Endothelial cell of umbilical vein (primary cell): ENCODE measurements at regions not wholly inside any gene's neighbourhood (a gene's known extent, or its start where the extent isn't known, plus 50 kb on each side); places are given as distances from the start of the nearest gene placed in this dataset.

Experiments used
- BruUV-seq: library from RNA; stranded (reverse); fragments of 400-500 nt; replicated peaks from 2 replicates; lab custom pipeline; 2021; lab: Mats Ljungman, UMichigan
- CTCF ChIA-PET: fragments of 300-600, 350-600 bp; sonication (Branson Sonifier 250); formaldehyde crosslinking; loops from one replicate; lab custom pipeline; 2021; ENCODE audit warnings: antibody characterized with exemption, inconsistent platforms; lab: Charles Lee
- POLR2A ChIA-PET: fragments of 300-600, 350-600 bp; sonication (Branson Sonifier 250); formaldehyde crosslinking; loops from one replicate; lab custom pipeline; 2021; ENCODE audit warnings: antibody characterized with exemption, inconsistent platforms; lab: Charles Lee
- DNase-seq: peaks from one replicate; pipeline ENCODE4 v3.0.0-alpha.2; 2011; ENCODE audit warnings: low read depth, low spot score
- FAIRE-seq: peaks from 2 replicates; lab custom pipeline; 2011; peaks lifted over from hg19 to GRCh38; lab: Jason Lieb, UNC
- H2AFZ ChIP-seq: 2 replicates; pipeline ENCODE4 v1.6.0; 2012; ENCODE audit warnings: low read depth, low read length, control low read depth, inconsistent platforms
- H3K27ac ChIP-seq: 2 replicates; pipeline ENCODE4 v1.5.1; 2011; ENCODE audit warnings: low read depth, mild to moderate bottlenecking, control low read depth, low read length, moderate library complexity; ENCODE audit not compliant: insufficient read depth
- H3K27me3 ChIP-seq, 2 experiments: 2 replicates each; pipeline versions ENCODE4 v1.6.0 to v1.6.1; 2011; ENCODE audit warnings: low read length in 2 of 2, mixed read lengths in 1 of 2; ENCODE audit not compliant: control insufficient read depth in 2 of 2, insufficient read depth in 2 of 2
- H3K36me3 ChIP-seq, 2 experiments: 2 replicates in 1 of 2; 3 replicates in 1 of 2; pipeline ENCODE4 v1.5.1; 2011; ENCODE audit warnings: low read length in 2 of 2, mild to moderate bottlenecking in 1 of 2, moderate library complexity in 1 of 2; ENCODE audit not compliant: control insufficient read depth in 2 of 2, insufficient read depth in 2 of 2; ENCODE audit errors: extremely low read depth in 1 of 2
- H3K4me1 ChIP-seq: 3 replicates; pipeline ENCODE4 v1.5.1; 2011; ENCODE audit warnings: mild to moderate bottlenecking, low read length; ENCODE audit not compliant: control insufficient read depth, insufficient read depth; ENCODE audit errors: extremely low read depth
- H3K4me2 ChIP-seq: 2 replicates; pipeline ENCODE4 v1.6.1; 2011; ENCODE audit warnings: low read length, control low read depth, mixed read lengths; ENCODE audit not compliant: insufficient read depth
- H3K4me3 ChIP-seq, 3 experiments: fragments of 200-600 bp in 1 of 3; sonication (generic), shearing (Covaris generic) in 1 of 3; replicated peaks in 1 of 3; 2 replicates each; pipeline ENCODE4 v1.5.1; 2011 to 2016; ENCODE audit warnings: control low read depth in 3 of 3, low read length in 3 of 3, mild to moderate bottlenecking in 2 of 3, inconsistent platforms in 1 of 3, low read depth in 1 of 3, moderate library complexity in 1 of 3; ENCODE audit not compliant: insufficient read depth in 1 of 3
- H3K79me2 ChIP-seq: 2 replicates; pipeline ENCODE4 v1.6.0; 2012; ENCODE audit warnings: low read length, inconsistent platforms; ENCODE audit not compliant: control insufficient read depth, insufficient read depth
- H3K9ac ChIP-seq: replicated peaks from 2 replicates; pipeline ENCODE3; 2011; ENCODE audit warnings: low read length, control low read depth; ENCODE audit not compliant: insufficient read depth; ENCODE audit errors: extremely low read depth
- H3K9me1 ChIP-seq: replicated peaks from 3 replicates; pipeline ENCODE4 v1.6.0; 2011; ENCODE audit warnings: mild to moderate bottlenecking, low read length; ENCODE audit not compliant: control insufficient read depth, insufficient read depth; ENCODE audit errors: extremely low read depth
- H3K9me3 ChIP-seq: replicated peaks from 2 replicates; pipeline ENCODE4 v1.5.1; 2012; ENCODE audit warnings: low read length, inconsistent platforms; ENCODE audit not compliant: control insufficient read depth, insufficient read depth
- H4K20me1 ChIP-seq: replicated peaks from 2 replicates; pipeline ENCODE3; 2011; ENCODE audit warnings: mild to moderate bottlenecking, low read length; ENCODE audit not compliant: control insufficient read depth, insufficient read depth; ENCODE audit errors: extremely low read depth
- EZH2 ChIP-seq: IDR thresholded peaks from 2 replicates; pipeline ENCODE4 v1.6.1; 2012; ENCODE audit warnings: borderline replicate concordance, low read depth, mild to moderate bottlenecking, moderate library complexity, low read length, inconsistent platforms; ENCODE audit not compliant: severe bottlenecking
- FOS ChIP-seq: IDR thresholded peaks from 2 replicates; pipeline ENCODE4 v1.6.1; 2011; ENCODE audit warnings: mild to moderate bottlenecking, low read length, moderate library complexity, borderline replicate concordance; ENCODE audit not compliant: insufficient read depth
- GATA2 ChIP-seq: IDR thresholded peaks from 2 replicates; pipeline ENCODE4 v1.7.0; 2011; ENCODE audit warnings: low read depth, mild to moderate bottlenecking, moderate library complexity, mixed read lengths, low read length; ENCODE audit not compliant: insufficient read length, insufficient read depth
- JUN ChIP-seq: IDR thresholded peaks from 2 replicates; pipeline ENCODE4 v1.6.1; 2011; ENCODE audit warnings: borderline replicate concordance, low read depth; ENCODE audit not compliant: insufficient read length, insufficient read depth
- MAX ChIP-seq: IDR thresholded peaks from 2 replicates; pipeline ENCODE4 v1.6.1; 2011; ENCODE audit not compliant: insufficient read depth, insufficient read length
- MYC ChIP-seq: IDR thresholded peaks from one replicate; pipeline ENCODE4 v1.6.1; 2011; ENCODE audit warnings: mild to moderate bottlenecking, low read depth, low read length
- POLR2A ChIP-seq: IDR thresholded peaks from 2 replicates; pipeline ENCODE4 v1.6.1; 2012; ENCODE audit warnings: low read depth, mild to moderate bottlenecking, control low read depth, low read length
- POLR2AphosphoS5 ChIP-seq: IDR thresholded peaks from 2 replicates; pipeline ENCODE4 v1.6.1; 2012; ENCODE audit warnings: low read depth, mild to moderate bottlenecking, control low read depth, low read length, moderate library complexity; ENCODE audit not compliant: insufficient read depth
- dilution Hi-C: fragments of 300-500 bp; cut with MboI; formaldehyde crosslinking; loops from one replicate; pipeline ENCODE4 v1.15.0; 2019; ENCODE audit warnings: low sequenced_read_pairs; ENCODE audit not compliant: extremely low pct_ligation_motif_present
- intact Hi-C: fragments of 100-400 bp; cut with micrococcal nuclease; formaldehyde crosslinking; loops from one replicate; pipeline ENCODE4 v1.10.0; 2022
- TF ChIP-seq, protein P1 (sequence below), 2 donors: IDR thresholded peaks; 1 replicate in 1 of 2; 2 replicates in 1 of 2; pipeline ENCODE4 v1.5.1; 2011; ENCODE audit warnings: low read length in 2 of 2, mild to moderate bottlenecking in 2 of 2, moderate library complexity in 2 of 2, control low read depth in 1 of 2, inconsistent platforms in 1 of 2, low read depth in 1 of 2; ENCODE audit not compliant: insufficient read depth in 1 of 2; ENCODE audit errors: extremely low read depth in 1 of 2

- H3K27ac ChIP-seq = no peak overlapping the region
- CTCF ChIA-PET = interaction anchor here (0.7 to 1.9 kb wide), 3 partner anchors 12 to 33 kb away, joined by 3 to 5 read pairs (median 3); no protein-coding TSS in a partner anchor
- POLR2A ChIA-PET = no interaction called here
Measured at GRCh38 chr1:199081739-199082138, 442.9 kb downstream of the PTPRC start.

More at GRCh38 chr1:199081739-199082138, 442.9 kb downstream of the PTPRC start:
- FAIRE-seq (no peak), DNase-seq (no peak)
- TF ChIP-seq POLR2A (no peak), GATA2 (no peak), POLR2AphosphoS5 (no peak), MYC (no peak), EZH2 (no peak), JUN (no peak), FOS (no peak), MAX (no peak)
- TF ChIP-seq, protein P1, sequence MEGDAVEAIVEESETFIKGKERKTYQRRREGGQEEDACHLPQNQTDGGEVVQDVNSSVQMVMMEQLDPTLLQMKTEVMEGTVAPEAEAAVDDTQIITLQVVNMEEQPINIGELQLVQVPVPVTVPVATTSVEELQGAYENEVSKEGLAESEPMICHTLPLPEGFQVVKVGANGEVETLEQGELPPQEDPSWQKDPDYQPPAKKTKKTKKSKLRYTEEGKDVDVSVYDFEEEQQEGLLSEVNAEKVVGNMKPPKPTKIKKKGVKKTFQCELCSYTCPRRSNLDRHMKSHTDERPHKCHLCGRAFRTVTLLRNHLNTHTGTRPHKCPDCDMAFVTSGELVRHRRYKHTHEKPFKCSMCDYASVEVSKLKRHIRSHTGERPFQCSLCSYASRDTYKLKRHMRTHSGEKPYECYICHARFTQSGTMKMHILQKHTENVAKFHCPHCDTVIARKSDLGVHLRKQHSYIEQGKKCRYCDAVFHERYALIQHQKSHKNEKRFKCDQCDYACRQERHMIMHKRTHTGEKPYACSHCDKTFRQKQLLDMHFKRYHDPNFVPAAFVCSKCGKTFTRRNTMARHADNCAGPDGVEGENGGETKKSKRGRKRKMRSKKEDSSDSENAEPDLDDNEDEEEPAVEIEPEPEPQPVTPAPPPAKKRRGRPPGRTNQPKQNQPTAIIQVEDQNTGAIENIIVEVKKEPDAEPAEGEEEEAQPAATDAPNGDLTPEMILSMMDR (IDR thresholded peaks at IDR 0.05; ENCODE audit: extremely low read depth in 1 of 2, insufficient read depth in 1 of 2, low read depth in 1 of 2, low read length in 2 of 2) = no peak
- no peaks in the 10 kb centered on the region for H3K36me3 ChIP-seq
- no peaks in the 10 kb centered on the region for H3K9me3 ChIP-seq
- H4K20me1 ChIP-seq = no peaks in the 10 kb centered on the region
- H3K9me1 ChIP-seq = no peaks in the 10 kb centered on the region
- dilution Hi-C loops (no loop called here), intact Hi-C loops (no loop called here)
- no peak overlapping the region for H2AFZ ChIP-seq
- BruUV-seq = no TSS peak
- H3K9ac ChIP-seq = no peak overlapping the region
- no peaks in the 10 kb centered on the region for H3K4me1 ChIP-seq
- H3K4me2 ChIP-seq = no peak overlapping the region
- no peak overlapping the region for H3K4me3 ChIP-seq
- H3K27me3 ChIP-seq = no peaks in the 10 kb centered on the region
- no peaks in the 10 kb centered on the region for H3K79me2 ChIP-seq
